GM18502 (cell line): ENCODE measurements at regions not wholly inside any gene's neighbourhood (a gene's known extent, or its start where the extent isn't known, plus 50 kb on each side); places are given as distances from the start of the nearest gene placed in this dataset.
"Not testable (repeated sequence)": the region's sequence is repeated elsewhere in the genome, so short reads cannot be mapped to it uniquely, and the experiment has no call there.

Experiments
- ATAC-seq: cut with Tn5 transposase; IDR thresholded peaks from one replicate; pipeline ENCODE4 v1.9.1; 2021; ENCODE audit warnings: mild to moderate bottlenecking; ENCODE audit not compliant: unreplicated experiment, poor library complexity

DNA sequence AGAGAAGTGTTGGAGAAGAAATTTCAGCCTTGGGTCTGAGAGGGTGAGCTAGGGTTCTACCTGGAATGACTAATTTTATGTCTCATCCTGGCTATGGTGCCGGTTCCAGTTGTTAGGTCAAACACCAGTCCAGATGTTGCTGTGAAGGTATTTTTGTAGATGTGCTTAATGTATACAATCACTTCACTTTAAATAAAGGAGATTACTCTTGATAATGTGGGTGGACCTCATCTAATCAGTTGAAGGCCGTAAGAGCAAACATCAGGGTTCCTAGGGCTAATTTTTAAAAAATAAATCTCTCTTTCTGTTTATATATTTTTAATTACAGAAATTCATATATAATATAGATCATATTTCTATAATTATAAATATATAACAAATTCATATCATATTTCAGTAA is 90.5 kb upstream of the GDNF start:
- no peak for ATAC-seq

GRCh38 chr5:37929791-37930190 is 90.0 kb upstream of the GDNF start:
- ATAC-seq: no peak

- ATAC-seq: not testable (repeated sequence)
Observed at GRCh38 chr5:37927753-37928152, 87.9 kb upstream of the GDNF start.

GRCh38 chr5:37926732-37927131 is 86.9 kb upstream of the GDNF start:
- ATAC-seq: no peak

- ATAC-seq: no peak
Observed at GRCh38 chr5:37921452-37921851, 81.6 kb upstream of the GDNF start.

GRCh38 chr5:37918424-37918823 is 78.6 kb upstream of the GDNF start:
- ATAC-seq: no peak

DNA sequence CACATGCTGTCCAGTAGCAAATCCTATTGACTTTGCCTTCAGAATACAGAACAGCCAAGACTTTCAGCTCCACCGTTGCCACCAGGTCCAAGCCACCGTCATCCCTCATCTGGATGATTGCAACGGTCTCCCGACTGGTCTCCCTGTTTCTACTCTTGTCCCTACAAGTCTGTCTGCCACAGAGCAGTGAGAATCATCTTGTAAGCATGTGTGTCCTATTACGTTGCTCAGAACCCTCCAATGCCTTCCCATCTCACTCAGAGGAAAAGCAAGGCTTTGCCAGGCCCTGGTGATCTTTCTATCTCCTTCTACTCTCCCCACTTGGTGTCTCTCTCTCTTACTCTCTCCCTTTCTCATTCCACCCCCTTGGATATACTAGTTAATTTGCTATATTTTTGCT is 76.7 kb upstream of the GDNF start:
- ATAC-seq: no peak

- ATAC-seq: peak; percentile 88
Observed at GRCh38 chr5:37915097-37915736, 75.4 kb upstream of the GDNF start.

DNA sequence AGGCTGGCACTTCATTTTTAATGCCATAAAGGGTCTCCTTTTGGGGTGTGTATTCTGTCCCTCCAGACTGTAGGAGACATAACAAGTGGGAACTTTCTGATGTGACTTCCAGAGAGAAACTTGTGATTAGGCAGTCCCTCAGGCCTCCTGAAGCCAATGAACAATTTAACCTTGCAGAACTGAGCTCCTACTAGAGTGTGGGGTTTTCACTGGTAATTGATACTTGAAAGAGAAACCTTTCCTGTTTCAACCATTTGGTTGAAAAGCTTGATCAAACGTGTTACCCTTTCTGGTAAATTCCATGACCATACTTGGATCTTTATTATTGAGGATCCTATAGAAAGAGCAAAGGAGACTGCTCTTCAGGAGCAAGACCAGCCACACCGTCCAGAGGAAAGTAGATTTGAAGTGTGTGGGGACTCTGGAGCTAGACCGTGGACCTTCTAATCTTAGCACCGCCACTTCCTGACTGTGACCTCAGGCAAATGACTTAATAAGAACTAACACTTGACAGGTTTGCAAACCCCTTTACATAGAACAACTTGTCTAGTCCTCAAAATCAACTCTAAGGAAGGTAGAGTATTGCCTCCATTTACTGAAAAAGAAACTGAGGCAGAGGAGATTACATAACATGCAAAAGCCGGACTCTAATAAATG is 69.9 kb upstream of the GDNF start:
- peak; percentile 87 for ATAC-seq

DNA sequence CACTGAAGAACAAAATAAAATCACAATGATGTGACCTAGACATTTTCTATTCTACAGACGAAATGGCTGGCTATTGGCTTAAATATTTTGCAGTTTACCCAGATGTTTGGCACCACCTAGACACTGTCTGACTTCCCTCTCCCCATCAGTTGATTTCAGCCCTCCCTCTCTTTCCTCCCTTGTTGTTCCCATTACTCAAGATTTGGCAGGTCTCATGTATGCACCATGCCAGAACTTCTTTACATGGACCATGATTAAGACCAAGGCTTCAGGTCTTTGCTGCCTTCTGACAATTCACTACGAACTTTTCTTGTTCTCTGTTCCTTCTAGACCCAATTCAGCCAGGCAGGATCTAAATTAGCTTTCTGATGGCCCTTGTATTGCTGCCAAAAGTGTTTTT is 66.6 kb upstream of the GDNF start:
- no peak for ATAC-seq

GRCh38 chr5:37905230-37905629 is 65.4 kb upstream of the GDNF start:
- ATAC-seq: no peak

- no peak for ATAC-seq
Observed at GRCh38 chr5:37902323-37902722, 62.5 kb upstream of the GDNF start.

DNA sequence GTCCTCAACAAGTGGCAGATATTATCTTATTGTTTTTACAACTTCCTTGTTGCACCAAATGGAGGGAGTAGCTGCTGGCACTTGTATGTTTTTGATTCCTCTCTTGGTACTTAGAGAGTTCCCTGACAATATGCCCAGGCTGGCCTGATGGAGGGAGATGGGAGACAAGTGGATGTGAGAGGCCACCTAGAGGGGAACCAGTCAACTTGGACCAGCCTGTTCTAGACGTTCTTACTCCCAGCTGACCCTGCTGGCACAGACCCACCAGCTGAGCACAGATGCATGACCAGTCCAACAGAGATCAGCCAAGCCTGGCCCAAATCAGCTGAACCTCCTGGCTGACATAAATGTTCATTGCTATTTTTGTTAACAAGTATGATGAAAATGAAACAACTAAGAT is 60.9 kb upstream of the GDNF start:
- ATAC-seq: no peak

DNA sequence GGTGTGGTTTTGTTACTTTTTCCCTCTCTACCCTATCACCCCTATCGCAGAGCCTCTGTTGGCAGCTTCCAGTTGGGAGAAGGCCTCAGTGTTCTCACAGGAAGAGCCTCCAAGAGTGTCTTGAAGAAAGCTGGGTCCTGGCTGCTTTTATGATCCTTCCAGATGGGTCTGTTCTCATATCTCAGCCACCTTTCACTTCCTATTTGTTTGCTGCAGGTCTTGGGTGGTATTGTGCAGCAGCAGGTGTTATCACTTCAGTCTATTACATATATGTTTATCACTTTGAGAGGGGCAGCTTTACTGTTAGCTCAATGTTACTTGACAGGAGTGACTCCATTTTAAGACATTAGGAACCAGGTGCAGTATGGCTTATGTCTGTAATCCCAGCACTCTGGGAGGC is 59.2 kb upstream of the GDNF start:
- no peak for ATAC-seq

GRCh38 chr5:37896159-37896558 is 56.3 kb upstream of the GDNF start:
- ATAC-seq: no peak

DNA sequence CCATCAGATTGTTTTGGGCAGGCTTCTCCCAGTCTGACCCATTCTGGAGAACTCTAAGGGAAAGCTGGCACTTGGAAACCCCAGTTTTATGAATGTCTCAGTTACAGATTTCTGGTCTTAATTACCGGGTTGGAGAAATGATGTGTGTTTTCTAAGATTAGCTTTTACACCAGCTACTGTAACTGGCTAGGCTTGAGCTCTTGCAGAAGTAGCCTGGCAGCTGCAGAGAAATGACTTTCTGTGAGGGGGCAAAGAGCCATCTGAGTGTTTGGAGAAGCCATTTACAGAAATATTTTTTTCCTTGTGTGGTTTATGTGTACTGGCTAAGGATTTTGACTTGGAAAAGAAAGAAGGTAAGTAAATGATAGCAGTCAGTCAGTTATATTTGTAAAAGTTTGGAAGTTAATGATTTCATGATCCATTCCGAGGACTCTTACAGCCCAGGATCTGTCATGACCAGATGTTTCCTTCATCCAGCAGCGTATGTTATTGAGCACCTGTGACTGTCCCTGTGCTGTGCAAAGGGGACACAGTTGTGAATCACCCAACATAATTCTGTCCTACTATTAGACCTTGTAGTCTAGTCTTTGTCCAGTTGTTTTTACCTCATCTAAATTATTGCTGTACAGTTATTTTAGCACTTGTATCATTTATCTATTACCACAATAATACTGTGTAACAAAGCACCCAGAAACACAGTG is 53.7 kb upstream of the GDNF start:
- no peak for ATAC-seq

DNA sequence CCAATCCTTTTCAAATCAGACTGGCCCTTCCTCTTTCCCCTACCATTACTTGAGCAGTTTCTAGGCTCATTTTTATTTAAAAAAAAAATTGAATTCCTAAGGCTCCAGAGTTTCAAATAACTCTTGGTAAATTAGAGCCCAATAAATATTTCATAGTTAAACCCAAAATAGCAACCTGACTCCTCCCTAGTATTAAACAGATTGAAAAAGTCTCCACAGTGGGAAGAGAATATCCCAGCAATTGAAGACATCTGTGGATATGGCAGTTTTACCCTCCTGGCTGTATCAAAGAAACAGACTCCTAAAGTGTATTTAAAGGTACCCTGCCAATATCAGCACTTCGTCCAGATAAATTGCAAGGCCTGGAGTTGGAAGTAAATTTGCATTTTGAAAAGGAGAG is 52.7 kb upstream of the GDNF start:
- no peak for ATAC-seq

GRCh38 chr5:37891832-37892231 is 52.0 kb upstream of the GDNF start:
- no peak for ATAC-seq

- no peak for ATAC-seq
Observed at GRCh38 chr5:37889612-37890317, 49.9 kb upstream of the GDNF start.
